RKO (cell line): ENCODE measurements at regions not wholly inside any gene's neighbourhood (a gene's known extent, or its start where the extent isn't known, plus 50 kb on each side); places are given as distances from the start of the nearest gene placed in this dataset.

Experiments
- DNase-seq: peaks from one replicate; pipeline ENCODE4 v3.0.0-alpha.2; 2016; ENCODE audit warnings: low spot score

- no peak for DNase-seq
Observed at GRCh38 chr7:106419455-106420182, 134.8 kb upstream of the NAMPT start.

DNA sequence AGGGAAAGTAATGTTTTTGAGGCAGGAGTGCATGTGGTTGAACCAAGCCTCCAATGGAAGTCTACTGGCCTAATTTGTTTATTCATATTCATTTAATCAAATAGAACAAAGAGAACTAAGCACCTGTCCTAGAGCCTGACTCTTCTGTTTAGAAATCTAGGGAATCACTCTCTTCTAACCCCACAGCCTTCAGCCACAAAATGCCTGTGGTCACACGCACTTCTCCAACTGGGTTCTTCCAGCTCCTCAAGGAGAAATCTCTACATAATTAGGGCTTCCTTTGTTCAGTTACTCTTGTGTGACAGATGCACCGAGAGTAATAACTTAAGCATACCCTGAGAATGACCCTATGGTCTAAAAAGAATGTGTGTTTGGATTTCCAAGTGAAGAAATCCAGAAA lies 133.7 kb upstream of the NAMPT start:
- DNase-seq, result no peak

DNA sequence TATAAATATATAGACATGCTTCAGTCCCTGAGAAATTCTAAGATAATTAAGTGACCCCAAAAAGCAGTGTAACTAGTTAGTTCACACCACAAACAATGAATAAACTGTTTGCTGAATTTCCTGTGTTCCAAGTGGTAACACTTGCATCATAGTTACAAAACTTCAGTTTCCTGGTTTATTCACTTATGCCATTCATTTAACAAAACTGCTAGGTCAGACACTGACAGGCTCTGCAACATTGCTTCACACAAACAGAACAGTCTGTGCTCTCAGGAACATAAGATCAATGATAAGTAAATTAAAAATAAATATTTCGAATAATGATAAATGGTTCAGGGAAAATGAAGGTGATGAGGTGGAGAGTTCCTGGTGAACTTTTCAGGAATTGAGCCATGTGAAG lies 133.3 kb upstream of the NAMPT start:
- DNase-seq, result no peak

GRCh38 chr7:106417273-106417902 lies 132.6 kb upstream of the NAMPT start:
- DNase-seq, result peak; percentile 15

- no peak for DNase-seq
Observed at GRCh38 chr7:106416430-106416829, 131.6 kb upstream of the NAMPT start.

- DNase-seq, result no peak
Observed at GRCh38 chr7:106415433-106415832, 130.7 kb upstream of the NAMPT start.

GRCh38 chr7:106413446-106413845 lies 128.7 kb upstream of the NAMPT start:
- no peak for DNase-seq

- DNase-seq, result no peak
Observed at GRCh38 chr7:106405697-106406141, 120.9 kb upstream of the NAMPT start.

DNA sequence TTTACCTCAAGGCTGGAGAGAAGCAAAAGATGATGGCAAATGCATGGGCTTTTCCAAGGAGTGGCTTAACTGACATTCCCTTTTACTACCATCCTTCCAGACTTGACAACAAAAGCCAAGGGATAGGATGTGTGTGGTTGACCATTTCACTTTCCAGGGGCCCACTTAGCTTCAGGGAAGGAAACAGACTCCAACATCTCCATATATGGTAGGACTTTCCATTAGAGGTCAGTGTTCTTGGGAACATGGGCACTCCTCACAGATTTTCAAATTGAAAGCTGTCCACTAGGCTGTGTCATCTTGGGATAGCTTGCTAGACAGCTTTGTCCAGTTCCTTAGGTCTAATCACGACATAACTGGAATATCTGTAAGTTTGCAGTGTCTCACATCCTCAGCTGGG lies 118.1 kb upstream of the NAMPT start:
- no peak for DNase-seq

- DNase-seq, result no peak
Observed at GRCh38 chr7:106400923-106401322, 116.1 kb upstream of the NAMPT start.

DNA sequence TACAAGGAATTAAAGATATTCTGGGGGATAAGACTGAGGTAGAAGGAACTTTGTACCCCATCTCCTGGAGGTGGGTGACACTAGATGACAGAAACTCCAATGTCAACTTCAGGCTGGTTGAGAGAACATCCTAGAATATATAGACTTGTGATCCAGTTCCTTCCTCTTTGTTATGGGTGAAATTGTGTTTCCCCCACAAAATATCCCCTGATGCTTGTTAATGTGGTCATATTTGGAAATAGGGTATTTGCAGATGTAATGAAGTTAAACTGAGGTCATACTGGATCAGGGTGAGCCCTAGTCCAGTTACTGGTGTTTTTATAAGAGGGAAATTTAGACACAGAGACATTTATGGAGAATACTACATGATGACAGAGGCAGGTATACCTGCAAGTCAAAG lies 114.0 kb upstream of the NAMPT start:
- DNase-seq, result no peak

- DNase-seq, result no peak
Observed at GRCh38 chr7:106397994-106398393, 113.2 kb upstream of the NAMPT start.

DNA sequence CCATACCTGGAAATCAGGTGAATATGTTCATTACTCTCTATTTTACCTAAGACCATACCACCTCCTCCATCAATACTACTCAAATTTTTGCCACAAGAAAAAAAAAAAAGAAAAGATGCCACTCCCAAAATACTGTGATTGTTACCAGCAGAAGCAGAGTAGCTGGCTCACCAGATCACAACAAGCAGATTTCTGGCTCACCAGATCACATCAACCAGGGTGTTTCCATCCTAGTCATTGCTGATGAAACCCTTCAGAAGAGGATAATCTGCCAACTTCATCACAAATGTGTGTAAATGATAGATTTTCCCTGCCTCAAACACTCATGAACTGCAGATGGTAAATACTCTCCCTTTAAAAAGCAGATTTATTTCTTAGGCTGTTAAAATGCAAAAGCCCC lies 109.7 kb upstream of the NAMPT start:
- no peak for DNase-seq

GRCh38 chr7:106393564-106394251 lies 108.9 kb upstream of the NAMPT start:
- no peak for DNase-seq

GRCh38 chr7:106392590-106392989 lies 107.8 kb upstream of the NAMPT start:
- no peak for DNase-seq

DNA sequence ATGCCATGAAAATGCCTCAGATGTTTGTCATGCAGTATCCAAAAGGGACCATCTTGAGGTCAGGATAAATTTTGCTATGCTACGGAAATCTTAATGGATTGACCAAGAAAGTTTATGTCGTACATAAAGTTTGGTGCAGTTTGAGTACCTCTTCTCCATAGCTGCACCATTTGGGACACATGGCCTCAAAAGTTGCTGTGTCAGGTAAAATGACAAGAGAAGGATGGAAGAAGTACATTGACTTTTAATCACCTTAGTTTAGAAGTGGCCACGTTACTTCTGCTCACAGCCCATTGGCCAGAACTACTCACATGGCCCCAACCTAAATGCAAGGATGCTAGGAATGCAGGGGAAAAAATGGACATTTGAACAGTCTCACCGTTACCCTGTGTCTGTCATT lies 107.4 kb upstream of the NAMPT start:
- no peak for DNase-seq

- no peak for DNase-seq
Observed at GRCh38 chr7:106386958-106387357, 102.2 kb upstream of the NAMPT start.

GRCh38 chr7:106384373-106384772 lies 99.6 kb upstream of the NAMPT start:
- no peak for DNase-seq

- DNase-seq, result no peak
Observed at GRCh38 chr7:106382929-106383328, 98.1 kb upstream of the NAMPT start.

- DNase-seq, result no peak
Observed at GRCh38 chr7:106382129-106382528, 97.3 kb upstream of the NAMPT start.

DNA sequence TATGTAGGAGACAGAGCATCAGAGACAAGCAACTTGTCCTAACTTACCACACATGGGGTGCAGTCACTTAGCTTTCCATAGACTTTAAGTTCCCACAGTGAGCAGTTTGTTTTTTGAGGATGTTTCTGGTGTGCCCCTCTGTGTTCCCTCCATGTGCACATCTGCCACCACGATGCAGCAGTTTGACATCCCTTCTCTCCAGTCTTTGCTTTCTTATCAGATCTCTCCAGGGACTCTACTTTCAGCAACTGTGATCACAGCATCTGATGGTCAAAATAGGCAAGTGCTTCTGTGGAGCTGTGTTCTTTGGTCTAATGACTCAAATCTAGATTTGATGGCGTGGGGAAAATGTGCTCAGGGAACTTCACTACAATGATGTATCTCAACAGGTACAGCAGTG lies 96.5 kb upstream of the NAMPT start:
- no peak for DNase-seq

GRCh38 chr7:106377847-106378361 lies 93.1 kb upstream of the NAMPT start:
- no peak for DNase-seq
